ENCODE measurements at regions not wholly inside any gene's neighbourhood (a gene's known extent, or its start where the extent isn't known, plus 50 kb on each side); places are given as distances from the start of the nearest gene placed in this dataset.

DNA sequence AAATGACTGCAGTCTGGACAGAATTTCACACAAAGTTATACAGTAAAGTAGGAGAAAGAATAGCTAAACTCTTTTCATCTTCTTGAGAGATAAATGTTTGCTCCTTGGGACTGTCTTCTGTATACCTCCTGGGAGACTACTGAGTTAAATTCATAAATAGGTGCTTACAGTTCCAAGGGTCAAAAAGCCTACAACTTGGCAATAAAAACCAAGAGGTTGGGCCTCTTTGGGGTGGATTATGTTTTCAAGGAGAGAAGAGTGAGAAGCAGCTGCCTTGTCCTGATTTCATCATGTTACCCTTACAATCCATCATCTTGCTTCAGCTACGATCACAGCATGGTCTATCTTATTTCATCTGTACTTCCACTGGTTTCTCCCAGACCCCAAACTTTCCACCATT is 213.2 kb upstream of the RPS23 start (continued):
- TF ChIP-seq, protein P1, sequence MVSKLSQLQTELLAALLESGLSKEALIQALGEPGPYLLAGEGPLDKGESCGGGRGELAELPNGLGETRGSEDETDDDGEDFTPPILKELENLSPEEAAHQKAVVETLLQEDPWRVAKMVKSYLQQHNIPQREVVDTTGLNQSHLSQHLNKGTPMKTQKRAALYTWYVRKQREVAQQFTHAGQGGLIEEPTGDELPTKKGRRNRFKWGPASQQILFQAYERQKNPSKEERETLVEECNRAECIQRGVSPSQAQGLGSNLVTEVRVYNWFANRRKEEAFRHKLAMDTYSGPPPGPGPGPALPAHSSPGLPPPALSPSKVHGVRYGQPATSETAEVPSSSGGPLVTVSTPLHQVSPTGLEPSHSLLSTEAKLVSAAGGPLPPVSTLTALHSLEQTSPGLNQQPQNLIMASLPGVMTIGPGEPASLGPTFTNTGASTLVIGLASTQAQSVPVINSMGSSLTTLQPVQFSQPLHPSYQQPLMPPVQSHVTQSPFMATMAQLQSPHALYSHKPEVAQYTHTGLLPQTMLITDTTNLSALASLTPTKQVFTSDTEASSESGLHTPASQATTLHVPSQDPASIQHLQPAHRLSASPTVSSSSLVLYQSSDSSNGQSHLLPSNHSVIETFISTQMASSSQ (IDR thresholded peaks at IDR 0.05; ENCODE audit: low read depth), result no peak
- TF ChIP-seq, protein P1 (CRISPR knock-in tag; IDR thresholded peaks at IDR 0.05; ENCODE audit: borderline replicate concordance), result no peak
- TF ChIP-seq RELA (CRISPR knock-in tag; IDR thresholded peaks at IDR 0.05) (no peak), ZNF572 (CRISPR knock-in tag; IDR thresholded peaks at IDR 0.05) (no peak), ZNF224 (CRISPR knock-in tag; IDR thresholded peaks at IDR 0.05) (no peak), SATB2 (CRISPR knock-in tag; IDR thresholded peaks at IDR 0.05) (no peak), ZNF44 (CRISPR knock-in tag; IDR thresholded peaks at IDR 0.05) (no peak), MYC (CRISPR knock-in tag; IDR thresholded peaks at IDR 0.05; ENCODE audit: borderline replicate concordance) (no peak)
- TF ChIP-seq, protein P2, sequence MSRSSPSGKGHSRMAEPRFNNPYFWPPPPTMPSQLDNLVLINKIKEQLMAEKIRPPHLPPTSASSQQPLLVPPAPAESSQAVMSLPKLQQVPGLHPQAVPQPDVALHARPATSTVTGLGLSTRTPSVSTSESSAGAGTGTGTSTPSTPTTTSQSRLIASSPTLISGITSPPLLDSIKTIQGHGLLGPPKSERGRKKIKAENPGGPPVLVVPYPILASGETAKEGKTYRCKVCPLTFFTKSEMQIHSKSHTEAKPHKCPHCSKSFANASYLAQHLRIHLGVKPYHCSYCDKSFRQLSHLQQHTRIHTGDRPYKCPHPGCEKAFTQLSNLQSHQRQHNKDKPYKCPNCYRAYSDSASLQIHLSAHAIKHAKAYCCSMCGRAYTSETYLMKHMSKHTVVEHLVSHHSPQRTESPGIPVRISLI (CRISPR knock-in tag; IDR thresholded peaks at IDR 0.05; ENCODE audit: borderline replicate concordance), result no peak

DNA sequence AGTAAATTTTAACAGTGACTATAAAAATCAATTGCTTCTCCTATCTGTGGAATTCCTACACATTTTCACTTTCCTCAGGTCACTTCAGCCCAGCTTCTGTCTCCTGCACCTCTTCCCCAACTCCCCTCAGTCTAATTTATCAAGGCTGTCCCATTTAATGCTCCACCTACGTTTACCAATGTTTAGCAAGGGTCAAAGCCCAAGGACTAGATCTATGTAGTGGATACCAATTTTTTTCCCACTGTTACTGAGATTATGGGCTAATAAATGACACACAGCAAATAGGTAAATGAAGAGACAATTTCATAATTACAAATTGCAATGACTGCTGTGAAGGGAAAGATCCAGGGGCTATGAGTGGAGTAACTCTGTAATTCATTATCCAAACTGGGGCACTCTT is 211.5 kb upstream of the RPS23 start:
- Histone ChIP-seq H3K27ac (ENCODE audit: extremely low read length, insufficient read depth, low read length) (no peak overlapping the region), H3K4me1 (ENCODE audit: insufficient read depth, low read length) (peaks cover 16% of the 10 kb centered on the region), H3K9ac (ENCODE audit: insufficient read depth, low read depth, low read length) (no peak overlapping the region), H3K36me3 (replicated peaks in 1 of 2; ENCODE audit: control insufficient read depth in 1 of 2, insufficient read depth in 2 of 2, low read length in 2 of 2) (no peaks in the 10 kb centered on the region), H3K27me3 (ENCODE audit: control insufficient read depth in 1 of 2, insufficient read depth in 2 of 2, low read length in 2 of 2) (no peaks in the 10 kb centered on the region), H3K4me3 (replicated peaks in 1 of 3; ENCODE audit: insufficient read depth in 1 of 3, low read depth in 2 of 3, low read length in 3 of 3) (no peak overlapping the region), H3K79me2 (ENCODE audit: insufficient read depth, low read length) (no peaks in the 10 kb centered on the region), H3K4me2 (ENCODE audit: low read depth, low read length) (no peak overlapping the region; the same call in 1 of the 2 replicates), H3K9me3 (ENCODE audit: low read length) (no peaks in the 10 kb centered on the region), H4K20me1 (ENCODE audit: insufficient read depth, low read length) (no peaks in the 10 kb centered on the region), H2AFZ (ENCODE audit: low read length) (no peak overlapping the region)
- WGBS (ENCODE audit: low lambda C conversion rate), result 0% methylated on average over 1 of the region's 1 CpG
- in situ Hi-C loops (cut with HindIII; ENCODE audit: extremely low pct_ligation_motif_present, low pct_unique_long_range_greater_than_20kb) (no loop called here), intact Hi-C loops (cut with micrococcal nuclease; ENCODE audit: unreplicated experiment) (loop anchor here (10.0 kb wide), 1 partner anchor 135 kb away; no protein-coding TSS in a partner anchor)
- BruUV-seq (replicated peaks), result no TSS peak
- FAIRE-seq (no peak), DNase-seq (ENCODE audit: low spot score) (peak; percentile 52), ATAC-seq (peak; percentile 80)
- CTCF ChIA-PET (ENCODE audit: low intra/inter-chr PET ratio, low total read pairs), result no interaction called here
- POLR2A ChIA-PET, result no interaction called here
- TF ChIP-seq HNF4A (CRISPR knock-in tag; IDR thresholded peaks at IDR 0.05) (peak; percentile 74), GFI1 (CRISPR knock-in tag; IDR thresholded peaks at IDR 0.05; ENCODE audit: borderline replicate concordance) (0 out of 2 replicates have a peak, but pooled peaks have one; percentile 21), AGO2 (optimal IDR thresholded peaks at IDR 0.05; ENCODE audit: low read depth, low read length) (no peak), ISL2 (CRISPR knock-in tag; IDR thresholded peaks at IDR 0.05) (0 out of 2 replicates have a peak, but pooled peaks have one; percentile 24)
- TF ChIP-seq, protein P3, sequence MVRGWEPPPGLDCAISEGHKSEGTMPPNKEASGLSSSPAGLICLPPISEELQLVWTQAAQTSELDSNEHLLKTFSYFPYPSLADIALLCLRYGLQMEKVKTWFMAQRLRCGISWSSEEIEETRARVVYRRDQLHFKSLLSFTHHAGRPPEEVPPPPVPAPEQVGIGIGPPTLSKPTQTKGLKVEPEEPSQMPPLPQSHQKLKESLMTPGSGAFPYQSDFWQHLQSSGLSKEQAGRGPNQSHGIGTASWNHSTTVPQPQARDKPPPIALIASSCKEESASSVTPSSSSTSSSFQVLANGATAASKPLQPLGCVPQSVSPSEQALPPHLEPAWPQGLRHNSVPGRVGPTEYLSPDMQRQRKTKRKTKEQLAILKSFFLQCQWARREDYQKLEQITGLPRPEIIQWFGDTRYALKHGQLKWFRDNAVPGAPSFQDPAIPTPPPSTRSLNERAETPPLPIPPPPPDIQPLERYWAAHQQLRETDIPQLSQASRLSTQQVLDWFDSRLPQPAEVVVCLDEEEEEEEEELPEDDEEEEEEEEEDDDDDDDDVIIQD (CRISPR knock-in tag; IDR thresholded peaks at IDR 0.05; ENCODE audit: low read depth), result 0 out of 2 replicates have a peak, but pooled peaks have one; percentile 34

Data from HepG2 (cell line).